Heart left ventricle (tissue), 16 donors: ENCODE measurements at regions not wholly inside any gene's neighbourhood (a gene's known extent, or its start where the extent isn't known, plus 50 kb on each side); places are given as distances from the start of the nearest gene placed in this dataset.
"Not testable (repeated sequence)": the region's sequence is repeated elsewhere in the genome, so short reads cannot be mapped to it uniquely, and the experiment has no call there.

Experiments
- ATAC-seq, 4 donors: fragments of 200-7000 bp; cut with Tn5 transposase; one replicate each; pipeline ENCODE4 v1.9.1; 2020 to 2022; ENCODE audit warnings: moderate library complexity in 4 of 4, mild to moderate bottlenecking in 3 of 4, moderate number of reproducible peaks in 1 of 4
- DNase-seq, 5 donors: peaks; one replicate each; pipeline ENCODE4 v3.0.0-alpha.2; 2020
- H3K27ac ChIP-seq, 12 donors: fragments of 200-600 bp; sonication (generic) in 4 of 12; one replicate each; pipeline versions ENCODE4 v1.5.0 to v1.8.0; 2016 to 2022; ENCODE audit warnings: mild to moderate bottlenecking in 2 of 12
- H3K27me3 ChIP-seq, 9 donors: fragments of 200-600 bp; sonication (generic) in 2 of 9; one replicate each; pipeline versions ENCODE4 v1.5.1 to v1.8.0; 2016 to 2022; ENCODE audit warnings: mild to moderate bottlenecking in 3 of 9
- H3K36me3 ChIP-seq, 9 donors: fragments of 200-600 bp; sonication (generic) in 2 of 9; one replicate each; pipeline versions ENCODE4 v1.5.0 to v1.8.0; 2018 to 2022; ENCODE audit warnings: mild to moderate bottlenecking in 2 of 9
- H3K4me1 ChIP-seq, 12 donors: fragments of 200-600 bp; sonication (generic) in 4 of 12; one replicate each; pipeline versions ENCODE4 v1.5.0 to v1.8.0; 2016 to 2022; ENCODE audit warnings: mild to moderate bottlenecking in 3 of 12
- H3K4me3 ChIP-seq, 12 donors: fragments of 200-600 bp; sonication (generic) in 4 of 12; one replicate each; pipeline versions ENCODE4 v1.5.0 to v1.8.0; 2017 to 2022; ENCODE audit warnings: mild to moderate bottlenecking in 9 of 12, moderate library complexity in 4 of 12
- H3K9me3 ChIP-seq, 12 donors: fragments of 200-600 bp; sonication (generic) in 4 of 12; one replicate each; pipeline versions ENCODE4 v1.5.0 to v1.8.0; 2016 to 2022; ENCODE audit warnings: mild to moderate bottlenecking in 1 of 12
- CTCF ChIP-seq, 12 donors: fragments of 200-600 bp; sonication (generic) in 4 of 12; IDR thresholded peaks; one replicate each; pipeline versions ENCODE4 v1.5.0 to v1.8.0; 2018 to 2022; ENCODE audit warnings: antibody characterized with exemption in 12 of 12, mild to moderate bottlenecking in 5 of 12
- POLR2A ChIP-seq, 2 donors: fragments of 450-650 bp; IDR thresholded peaks; one replicate each; pipeline ENCODE4 v1.6.1; 2017; ENCODE audit warnings: antibody characterized with exemption in 2 of 2, mild to moderate bottlenecking in 2 of 2, moderate library complexity in 2 of 2
- WGBS, 4 donors: extraction: QIAGEN DNeasy Blood & Tissue Kit in 2 of 4; methylation state at CpG; one replicate each; pipeline versions ENCODE4 v1.1.5 to v1.1.7; 2013 to 2018; 5-methylcytosine and 5-hydroxymethylcytosine counted together
- intact Hi-C, 10 donors: fragments of 100-400 bp; cut with DNase I; formaldehyde crosslinking; loops; one replicate each; pipeline versions ENCODE4 v1.11.1 to v1.14.2; 2022
- donor health status: ischemic (EF 13 %, LVEDD 7.1; RV severe dilation, severe dysfunction).
- donor health status: healthy with polysubstance abuse.
- donor health status: DM: no; HTN: yes; CAD: no.
- donor health status: DM: no; HTN: no; CAD: no.
- donor health status: ischemic (EF 25% LVEDD 6.9; RV normal size, moderate dysfunction).
- donor health status: ischemic (EF 25% LVEDD 5.7; RV mildly dilated, moderate dysfunction).
- donor health status: healthy.
- donor health status: DM: yes; HTN: yes; CAD: no.
- donor health status: ischemic (EF 35%, LVEDD 5.7; RV mildly dilated, moderate dysfunction).
- donor health status: nonischemic (EF 11% LVEDD 7.7; RV severe dilation, severe dysfunction).
- donor health status: DM: yes; HTN: yes; CAD: no.
- donor health status: PGD.
- donor health status: ischemic (EF 29% LVEDD 5.4; RV normal size, mild dysfunction).
- donor health status: nonischemic (EF 23%, LVEDD 6.1; RV moderate dilation, normal function).

DNA sequence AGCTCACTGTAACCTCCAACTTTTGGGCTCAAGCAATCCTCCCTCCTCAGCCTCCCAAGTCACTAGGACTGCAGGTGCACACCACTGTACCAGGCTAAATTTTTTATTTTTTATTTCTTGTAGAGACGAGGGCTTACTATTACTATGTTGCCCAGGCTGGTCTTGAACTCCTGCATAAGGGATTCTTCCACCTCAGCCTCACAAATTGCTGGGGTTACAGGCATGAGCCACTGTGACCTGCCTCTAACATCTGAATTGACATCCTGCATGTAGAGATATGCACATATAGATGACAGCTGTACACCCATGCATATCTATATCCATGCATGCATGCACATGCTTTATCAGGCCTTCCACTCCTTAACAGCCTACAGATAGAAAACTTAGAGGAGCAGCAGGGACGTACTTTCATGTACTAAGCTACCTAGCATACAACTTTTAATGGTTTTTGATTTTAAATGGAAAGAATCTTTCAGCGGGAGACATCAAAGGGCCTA lies 740.9 kb upstream of the TPTE start:
- H3K4me1 ChIP-seq = no peaks in the 10 kb centered on the region
- peaks cover 0 to 18% (median 0%) of the 10 kb centered on the region in 9 donors for H3K27me3 ChIP-seq
- TF ChIP-seq POLR2A (IDR thresholded peaks at IDR 0.05) (no peak), CTCF (IDR thresholded peaks at IDR 0.05) (no peak)
- DNase-seq (no peak), ATAC-seq (no peak)
- 38 to 42% (median 41%) methylated on average over 3 of the region's 3 CpGs for WGBS, 4 donors
- no peaks in the 10 kb centered on the region for H3K36me3 ChIP-seq
- intact Hi-C loops = no loop called here
- no peak overlapping the region for H3K27ac ChIP-seq
- peaks cover 0 to 44% (median 0%) of the 10 kb centered on the region in 12 donors for H3K9me3 ChIP-seq
- H3K4me3 ChIP-seq = no peak overlapping the region

- 29 to 35% (median 31%) methylated on average over 2 of the region's 2 CpGs for WGBS, 4 donors
- H3K36me3 ChIP-seq, ATAC-seq, intact Hi-C loops, H3K4me3 ChIP-seq, H3K4me1 ChIP-seq, DNase-seq, H3K27ac ChIP-seq: not testable (repeated sequence)
- Histone ChIP-seq H3K27me3 (peaks cover 0 to 16% (median 0%) of the 10 kb centered on the region in 9 donors), H3K9me3 (peaks cover 0 to 36% (median 0%) of the 10 kb centered on the region in 12 donors)
Measured at GRCh38 chr21:9783587-9783986, 737.8 kb upstream of the TPTE start.

GRCh38 chr21:9784201-9784600 lies 737.2 kb upstream of the TPTE start:
- H3K9me3 ChIP-seq = peaks cover 0 to 36% (median 0%) of the 10 kb centered on the region in 12 donors
- H3K27me3 ChIP-seq = peaks cover 0 to 20% (median 0%) of the 10 kb centered on the region in 9 donors
- DNase-seq, H3K4me1 ChIP-seq, H3K36me3 ChIP-seq, intact Hi-C loops, H3K4me3 ChIP-seq, H3K27ac ChIP-seq, ATAC-seq: not testable (repeated sequence)
- 18 to 24% (median 21%) methylated on average over 1 of the region's 1 CpG for WGBS, 4 donors

GRCh38 chr21:9786092-9786491 lies 735.3 kb upstream of the TPTE start:
- intact Hi-C loops = not testable (repeated sequence)

DNA sequence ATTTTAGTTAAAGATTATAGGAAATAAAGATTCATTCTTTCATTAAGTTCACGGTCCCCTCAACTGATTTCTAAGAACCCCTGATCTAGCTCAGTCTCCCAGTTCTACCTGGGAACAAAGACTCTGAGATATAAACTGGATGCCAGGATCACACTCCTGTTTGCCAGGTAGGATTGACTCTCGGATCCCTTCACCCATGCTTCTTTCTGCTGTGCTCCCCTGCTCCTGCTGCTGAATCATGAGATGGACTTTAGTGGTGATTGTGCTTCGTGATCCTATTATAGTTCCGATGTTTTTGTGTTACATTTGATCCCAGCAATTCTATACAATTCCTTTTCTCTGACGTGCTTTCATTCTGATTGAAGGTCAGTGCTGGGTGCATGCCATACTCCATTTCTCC lies 733.1 kb upstream of the TPTE start:
- H3K4me1 ChIP-seq, H3K4me3 ChIP-seq, intact Hi-C loops, H3K36me3 ChIP-seq, DNase-seq, H3K27ac ChIP-seq, ATAC-seq: not testable (repeated sequence)
- 47 to 55% (median 51%) methylated on average over 5 of the region's 5 CpGs for WGBS, 4 donors
- Histone ChIP-seq H3K27me3 (peaks cover 0 to 17% (median 0%) of the 10 kb centered on the region in 9 donors), H3K9me3 (peaks cover 0 to 42% (median 0%) of the 10 kb centered on the region in 12 donors)

More at GRCh38 chr21:9786092-9786491, 735.3 kb upstream of the TPTE start:
- peaks cover 0 to 33% (median 0%) of the 10 kb centered on the region in 12 donors for H3K9me3 ChIP-seq
- not testable (repeated sequence) for H3K27ac ChIP-seq, H3K36me3 ChIP-seq, H3K4me1 ChIP-seq, H3K4me3 ChIP-seq, DNase-seq, ATAC-seq
- 37 to 45% (median 42%) methylated on average over 7 of the region's 7 CpGs for WGBS, 4 donors
- peaks cover 0 to 18% (median 0%) of the 10 kb centered on the region in 9 donors for H3K27me3 ChIP-seq

DNA sequence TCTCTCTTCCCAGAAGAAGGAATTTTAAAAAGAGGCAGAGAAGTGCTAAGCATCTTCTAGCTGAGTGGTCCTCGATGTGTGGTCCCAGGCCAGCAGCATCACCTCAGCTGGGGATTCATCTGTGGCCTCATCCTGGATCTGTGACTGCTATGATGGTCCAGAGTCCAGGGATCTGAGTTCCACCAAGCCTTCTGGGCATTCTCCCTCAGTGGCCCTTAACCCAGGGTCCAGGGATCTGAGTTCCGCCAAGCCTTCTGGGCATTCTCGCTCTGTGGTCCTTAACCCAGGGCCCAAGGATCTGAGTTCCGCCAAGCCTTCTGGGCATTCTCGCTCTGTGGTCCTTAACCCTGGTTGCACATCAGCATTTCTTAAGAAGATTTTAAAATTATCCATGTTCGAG lies 731.0 kb upstream of the TPTE start:
- Histone ChIP-seq H3K27me3 (peaks cover 0 to 12% (median 0%) of the 10 kb centered on the region in 9 donors), H3K9me3 (peaks cover 0 to 45% (median 0%) of the 10 kb centered on the region in 12 donors)
- H3K36me3 ChIP-seq, H3K27ac ChIP-seq, H3K4me1 ChIP-seq, DNase-seq, intact Hi-C loops, ATAC-seq, H3K4me3 ChIP-seq: not testable (repeated sequence)
- WGBS, 4 donors = 56 to 64% (median 61%) methylated on average over 6 of the region's 6 CpGs

- H3K4me3 ChIP-seq = not testable (repeated sequence)
Measured at GRCh38 chr21:9791453-9791852, 729.9 kb upstream of the TPTE start.

GRCh38 chr21:9795291-9795690 lies 726.1 kb upstream of the TPTE start:
- ATAC-seq, H3K4me3 ChIP-seq, H3K27ac ChIP-seq, H3K27me3 ChIP-seq, H3K4me1 ChIP-seq, intact Hi-C loops, H3K36me3 ChIP-seq, DNase-seq: not testable (repeated sequence)
- peaks cover 0 to 43% (median 0%) of the 10 kb centered on the region in 12 donors for H3K9me3 ChIP-seq
- WGBS, 4 donors = 40 to 47% (median 42%) methylated on average over 4 of the region's 4 CpGs

More at GRCh38 chr21:9791453-9791852, 729.9 kb upstream of the TPTE start:
- H3K36me3 ChIP-seq, DNase-seq, H3K27ac ChIP-seq, H3K4me1 ChIP-seq, intact Hi-C loops, ATAC-seq: not testable (repeated sequence)
- 23 to 33% (median 32%) methylated on average over 2 of the region's 2 CpGs for WGBS, 4 donors
- Histone ChIP-seq H3K27me3 (peaks cover 0 to 16% (median 0%) of the 10 kb centered on the region in 9 donors), H3K9me3 (peaks cover 0 to 48% (median 0%) of the 10 kb centered on the region in 12 donors)

GRCh38 chr21:9796293-9796692 lies 725.1 kb upstream of the TPTE start:
- H3K4me3 ChIP-seq, H3K4me1 ChIP-seq, H3K36me3 ChIP-seq, DNase-seq, H3K27ac ChIP-seq, intact Hi-C loops, H3K27me3 ChIP-seq, ATAC-seq: not testable (repeated sequence)
- peaks cover 0 to 43% (median 0%) of the 10 kb centered on the region in 12 donors for H3K9me3 ChIP-seq

- peak in 1 of 4 donors; percentile 34 for ATAC-seq
- intact Hi-C loops, DNase-seq, H3K4me3 ChIP-seq, H3K27ac ChIP-seq, H3K36me3 ChIP-seq, H3K27me3 ChIP-seq, H3K4me1 ChIP-seq, H3K9me3 ChIP-seq: not testable (repeated sequence)
- 30 to 41% (median 32%) methylated on average over 3 of the region's 5 CpGs; no CpG with 5 or more reads in 1 of the 4 donors for WGBS, 4 donors
Measured at GRCh38 chr21:9807675-9808074, 713.7 kb upstream of the TPTE start.
